Heart right ventricle (tissue), 16 donors: ENCODE measurements at regions not wholly inside any gene's neighbourhood (a gene's known extent, or its start where the extent isn't known, plus 50 kb on each side); places are given as distances from the start of the nearest gene placed in this dataset.

ENCODE experiments used
- ATAC-seq, 8 donors: fragments of 200-7000 bp; cut with Tn5 transposase; one replicate each; pipeline ENCODE4 v1.9.1; 2020; ENCODE audit warnings: mild to moderate bottlenecking in 8 of 8, moderate library complexity in 8 of 8, moderate number of reproducible peaks in 1 of 8
- DNase-seq, 2 donors: peaks; one replicate each; pipeline ENCODE4 v3.0.0-alpha.2; 2020
- H3K27ac ChIP-seq, 10 donors: fragments of 200-600 bp; sonication (generic) in 2 of 10; one replicate each; pipeline versions ENCODE4 v1.5.0 to v1.8.0; 2020 to 2022; ENCODE audit warnings: mild to moderate bottlenecking in 3 of 10
- H3K27me3 ChIP-seq, 7 donors: fragments of 200-600 bp; one replicate each; pipeline ENCODE4 v1.8.0; 2021 to 2022; ENCODE audit warnings: mild to moderate bottlenecking in 2 of 7
- H3K36me3 ChIP-seq, 9 donors: fragments of 200-600 bp; sonication (generic) in 1 of 9; one replicate each; pipeline versions ENCODE4 v1.5.0 to v1.8.0; 2020 to 2022; ENCODE audit warnings: mild to moderate bottlenecking in 2 of 9
- H3K4me1 ChIP-seq, 9 donors: fragments of 200-600 bp; sonication (generic) in 1 of 9; one replicate each; pipeline versions ENCODE4 v1.5.0 to v1.8.0; 2020 to 2022; ENCODE audit warnings: mild to moderate bottlenecking in 4 of 9
- H3K4me3 ChIP-seq, 10 donors: fragments of 200-600 bp; sonication (generic) in 2 of 10; one replicate each; pipeline versions ENCODE4 v1.5.0 to v1.8.0; 2020 to 2022; ENCODE audit warnings: mild to moderate bottlenecking in 7 of 10, moderate library complexity in 2 of 10
- H3K9me3 ChIP-seq, 11 donors: fragments of 200-600 bp in 10 of 11; sonication (generic) in 2 of 11; one replicate each; pipeline versions ENCODE4 v1.5.0 to v1.8.0; 2013 to 2022; ENCODE audit warnings: mild to moderate bottlenecking in 2 of 11, control low read depth in 1 of 11, moderate library complexity in 1 of 11
- CTCF ChIP-seq, 9 donors: fragments of 200-600 bp; sonication (generic) in 2 of 9; IDR thresholded peaks; one replicate each; pipeline versions ENCODE4 v1.5.0 to v1.8.0; 2021 to 2022; ENCODE audit warnings: antibody characterized with exemption in 9 of 9, mild to moderate bottlenecking in 5 of 9, moderate library complexity in 1 of 9
- WGBS, 2 donors: extraction: QIAGEN DNeasy Blood & Tissue Kit; methylation state at CpG; one replicate each; pipeline ENCODE4 v1.1.7; 2013; ENCODE audit warnings: inconsistent platforms in 1 of 2; 5-methylcytosine and 5-hydroxymethylcytosine counted together
- intact Hi-C, 10 donors: fragments of 100-400 bp; cut with DNase I; formaldehyde crosslinking; loops; one replicate each; pipeline versions ENCODE4 v1.11.1 to v1.14.2; 2022
- donor health status: Arrhythmogenic right ventricular cardiomyopathy.
- donor health status: ischemic (EF 13 %, LVEDD 7.1; RV severe dilation, severe dysfunction).
- donor health status: healthy with polysubstance abuse.
- donor health status: DM: no; HTN: yes; CAD: no.
- donor health status: DM: no; HTN: no; CAD: no.
- donor health status: ischemic (EF 25% LVEDD 6.9; RV normal size, moderate dysfunction).
- donor health status: ischemic (EF 25% LVEDD 5.7; RV mildly dilated, moderate dysfunction).
- donor health status: healthy.
- donor health status: DM: yes; HTN: yes; CAD: no.
- donor health status: Ischemic cardiomyopathy.
- donor health status: ischemic (EF 35%, LVEDD 5.7; RV mildly dilated, moderate dysfunction).
- donor health status: nonischemic (EF 11% LVEDD 7.7; RV severe dilation, severe dysfunction).
- donor health status: DM: yes; HTN: yes; CAD: no.
- donor health status: PGD.
- donor health status: ischemic (EF 29% LVEDD 5.4; RV normal size, mild dysfunction).
- donor health status: nonischemic (EF 23%, LVEDD 6.1; RV moderate dilation, normal function).

- DNase-seq: no peak
- no peak for TF ChIP-seq CTCF (IDR thresholded peaks at IDR 0.05)
- no peaks in the 10 kb centered on the region for H3K36me3 ChIP-seq
- no peak overlapping the region for H3K27ac ChIP-seq
- no peaks in the 10 kb centered on the region for H3K27me3 ChIP-seq
- no peak overlapping the region for H3K4me3 ChIP-seq
- intact Hi-C loops: loop anchor here in 1 of 10 donors (5.0 kb wide), 1 partner anchor 220 kb away; no protein-coding TSS in a partner anchor
- ATAC-seq: no peak
- WGBS, 2 donors: 68 to 75% methylated on average over 10 of the region's 10 CpGs
- peaks cover 0 to 7% (median 0%) of the 10 kb centered on the region in 9 donors for H3K4me1 ChIP-seq
- H3K9me3 ChIP-seq: no peaks in the 10 kb centered on the region
Measured at GRCh38 chr6:187210-187861, 105.0 kb upstream of the DUSP22 start.

GRCh38 chr6:188821-189655 lies 103.2 kb upstream of the DUSP22 start:
- peak; percentile 72 to 96 (median 90) for TF ChIP-seq CTCF (IDR thresholded peaks at IDR 0.05)
- Histone ChIP-seq H3K27ac (no peak overlapping the region), H3K4me3 (no peak overlapping the region), H3K27me3 (no peaks in the 10 kb centered on the region), H3K4me1 (peaks cover 0 to 7% (median 0%) of the 10 kb centered on the region in 9 donors), H3K36me3 (no peaks in the 10 kb centered on the region), H3K9me3 (no peaks in the 10 kb centered on the region)
- intact Hi-C loops: loop anchor here in 3 of 10 donors (2.0 to 5.0 kb wide), 3 partner anchors 184 to 220 kb away; no protein-coding TSS in a partner anchor
- 24 to 26% methylated on average over 13 of the region's 13 CpGs for WGBS, 2 donors
- DNase-seq (peak; percentile 84 to 88), ATAC-seq (peak; percentile 89 to 96 (median 95))

GRCh38 chr6:189676-190075 lies 102.6 kb upstream of the DUSP22 start:
- peaks cover 0 to 7% (median 0%) of the 10 kb centered on the region in 9 donors for H3K4me1 ChIP-seq
- DNase-seq (no peak), ATAC-seq (no peak)
- WGBS, 2 donors: 83 to 86% methylated on average over 8 of the region's 8 CpGs
- H3K9me3 ChIP-seq: no peaks in the 10 kb centered on the region
- no peaks in the 10 kb centered on the region for H3K36me3 ChIP-seq
- intact Hi-C loops: loop anchor here in 4 of 10 donors (2.0 to 5.0 kb wide), 4 partner anchors 183 to 219 kb away; no protein-coding TSS in a partner anchor
- no peak overlapping the region for H3K4me3 ChIP-seq
- no peak overlapping the region for H3K27ac ChIP-seq
- no peak for TF ChIP-seq CTCF (IDR thresholded peaks at IDR 0.05)
- no peaks in the 10 kb centered on the region for H3K27me3 ChIP-seq

GRCh38 chr6:190596-191395 lies 101.5 kb upstream of the DUSP22 start:
- Histone ChIP-seq H3K36me3 (no peaks in the 10 kb centered on the region), H3K4me3 (no peak overlapping the region), H3K4me1 (peaks cover 3 to 17% (median 7%) of the 10 kb centered on the region in 9 donors), H3K27me3 (no peaks in the 10 kb centered on the region), H3K9me3 (no peaks in the 10 kb centered on the region), H3K27ac (no peak overlapping the region)
- no peak for TF ChIP-seq CTCF (IDR thresholded peaks at IDR 0.05)
- DNase-seq (no peak), ATAC-seq (no peak)
- intact Hi-C loops: loop anchor here in 1 of 10 donors (5.0 kb wide), 1 partner anchor 182 kb away; no protein-coding TSS in a partner anchor
- WGBS, 2 donors: 93% methylated on average over 11 of the region's 11 CpGs
